Osteoblast (primary cell): ENCODE measurements at regions not wholly inside any gene's neighbourhood (a gene's known extent, or its start where the extent isn't known, plus 50 kb on each side); places are given as distances from the start of the nearest gene placed in this dataset.
A peak's percentile ranks its signal among the peaks of the same experiment; 100 is the strongest.

ENCODE experiments used
- DNase-seq: peaks from one replicate; pipeline ENCODE4 v3.0.0; 2011; ENCODE audit warnings: low spot score, mixed read lengths; ENCODE audit not compliant: insufficient read length; ENCODE audit errors: missing footprints
- H2AFZ ChIP-seq: 2 replicates; pipeline ENCODE4 v1.6.0; 2011; ENCODE audit warnings: mild to moderate bottlenecking, low read length
- H3K27ac ChIP-seq: 2 replicates; pipeline ENCODE4 v1.5.1; 2011; ENCODE audit warnings: mild to moderate bottlenecking, low read depth, low read length, moderate library complexity
- H3K27me3 ChIP-seq: 2 replicates; pipeline ENCODE4 v1.6.0; 2012; ENCODE audit warnings: mild to moderate bottlenecking, control low read depth, inconsistent platforms, low read length, moderate library complexity; ENCODE audit not compliant: insufficient read depth
- H3K36me3 ChIP-seq: 2 replicates; pipeline ENCODE4 v1.5.1; 2011; ENCODE audit warnings: mild to moderate bottlenecking, low read length, control low read depth, moderate library complexity; ENCODE audit not compliant: insufficient read depth
- H3K4me1 ChIP-seq: 2 replicates; pipeline ENCODE4 v1.5.1; 2011; ENCODE audit warnings: mild to moderate bottlenecking, low read length, control low read depth, moderate library complexity; ENCODE audit not compliant: insufficient read depth
- H3K4me2 ChIP-seq: 2 replicates; pipeline ENCODE4 v1.6.0; 2011; ENCODE audit warnings: mild to moderate bottlenecking, low read length; ENCODE audit not compliant: insufficient read depth
- H3K4me3 ChIP-seq: fragments of 200-600 bp; sonication (generic); 3 replicates; pipeline ENCODE4 v1.5.1; 2012; ENCODE audit warnings: mild to moderate bottlenecking, low read length, inconsistent platforms; ENCODE audit not compliant: insufficient read depth
- H3K79me2 ChIP-seq: 2 replicates; pipeline ENCODE4 v1.6.0; 2012; ENCODE audit warnings: mild to moderate bottlenecking, low read length, control low read depth, inconsistent platforms; ENCODE audit not compliant: insufficient read depth
- H3K9me3 ChIP-seq: 2 replicates; pipeline ENCODE4 v1.5.1; 2011; ENCODE audit warnings: low read depth, low read length, control low read depth
- H4K20me1 ChIP-seq: 2 replicates; pipeline ENCODE4 v1.6.0; 2012; ENCODE audit warnings: mild to moderate bottlenecking, low read length, control low read depth; ENCODE audit not compliant: insufficient read depth
- CTCF ChIP-seq: IDR thresholded peaks from 2 replicates; pipeline ENCODE4 v1.5.1; 2011; ENCODE audit warnings: mild to moderate bottlenecking, low read depth, low read length, moderate library complexity; ENCODE audit errors: extremely low read depth

GRCh38 chr13:107205318-107206104 lies 637.6 kb upstream of the ARGLU1 start:
- peak; percentile 87 for DNase-seq
- peak; percentile 99 for TF ChIP-seq CTCF
- Histone ChIP-seq H3K9me3 (no peaks in the 10 kb centered on the region), H3K27ac (no peak overlapping the region), H4K20me1 (no peaks in the 10 kb centered on the region), H3K4me1 (peaks cover 11% of the 10 kb centered on the region), H3K79me2 (no peaks in the 10 kb centered on the region), H3K27me3 (no peaks in the 10 kb centered on the region), H3K36me3 (no peaks in the 10 kb centered on the region), H2AFZ (no peak overlapping the region), H3K4me2 (peak overlapping the region; percentile 46), H3K4me3 (no peak overlapping the region)

- DNase-seq, result no peak
- no peak overlapping the region for H3K4me2 ChIP-seq
- H3K36me3 ChIP-seq, result no peaks in the 10 kb centered on the region
- H3K79me2 ChIP-seq, result no peaks in the 10 kb centered on the region
- no peak overlapping the region for H3K27ac ChIP-seq
- no peaks in the 10 kb centered on the region for H3K27me3 ChIP-seq
- H3K4me3 ChIP-seq, result no peak overlapping the region
- H2AFZ ChIP-seq, result no peak overlapping the region
- peak; percentile 44 for TF ChIP-seq CTCF
- H4K20me1 ChIP-seq, result no peaks in the 10 kb centered on the region
- H3K4me1 ChIP-seq, result peaks cover 5% of the 10 kb centered on the region
- no peaks in the 10 kb centered on the region for H3K9me3 ChIP-seq
Observed at GRCh38 chr13:107203146-107203847, 635.4 kb upstream of the ARGLU1 start.

GRCh38 chr13:107202371-107203023 lies 634.6 kb upstream of the ARGLU1 start:
- no peak overlapping the region for H2AFZ ChIP-seq
- no peaks in the 10 kb centered on the region for H3K9me3 ChIP-seq
- H3K27ac ChIP-seq, result no peak overlapping the region
- no peaks in the 10 kb centered on the region for H4K20me1 ChIP-seq
- no peak overlapping the region for H3K4me2 ChIP-seq
- TF ChIP-seq CTCF, result no peak
- no peaks in the 10 kb centered on the region for H3K27me3 ChIP-seq
- peaks cover 5% of the 10 kb centered on the region for H3K4me1 ChIP-seq
- H3K36me3 ChIP-seq, result no peaks in the 10 kb centered on the region
- DNase-seq, result no peak
- H3K79me2 ChIP-seq, result no peaks in the 10 kb centered on the region
- H3K4me3 ChIP-seq, result no peak overlapping the region

- Histone ChIP-seq H3K4me1 (peaks cover 1% of the 10 kb centered on the region), H4K20me1 (no peaks in the 10 kb centered on the region), H3K79me2 (no peaks in the 10 kb centered on the region), H3K4me3 (no peak overlapping the region), H3K27ac (no peak overlapping the region), H3K4me2 (no peak overlapping the region), H3K9me3 (no peaks in the 10 kb centered on the region), H3K27me3 (no peaks in the 10 kb centered on the region), H2AFZ (no peak overlapping the region), H3K36me3 (no peaks in the 10 kb centered on the region)
- no peak for DNase-seq
- TF ChIP-seq CTCF, result no peak
Observed at GRCh38 chr13:107200491-107200890, 632.6 kb upstream of the ARGLU1 start.
